Adipocyte (in vitro differentiated cells): ENCODE measurements at regions not wholly inside any gene's neighbourhood (a gene's known extent, or its start where the extent isn't known, plus 50 kb on each side); places are given as distances from the start of the nearest gene placed in this dataset.
"Not testable (repeated sequence)": the region's sequence is repeated elsewhere in the genome, so short reads cannot be mapped to it uniquely, and the experiment has no call there.

Source experiments
- DNase-seq: peaks from one replicate; pipeline ENCODE4 v3.0.0-alpha.2; 2015; ENCODE audit warnings: low read depth
- H3K27me3 ChIP-seq: replicated peaks from 2 replicates; pipeline ENCODE4 v1.7.0; 2013; ENCODE audit warnings: mild to moderate bottlenecking, low read length, moderate library complexity; ENCODE audit not compliant: control insufficient read depth, insufficient read depth
- H3K36me3 ChIP-seq: 2 replicates; pipeline ENCODE4 v1.7.0; 2013; ENCODE audit warnings: low read length, mild to moderate bottlenecking, moderate library complexity; ENCODE audit not compliant: control insufficient read depth, insufficient read depth, severe bottlenecking
- H3K4me1 ChIP-seq: 2 replicates; pipeline ENCODE4 v1.7.0; 2013; ENCODE audit warnings: mild to moderate bottlenecking, low read length, moderate library complexity; ENCODE audit not compliant: control insufficient read depth, insufficient read depth
- H3K4me3 ChIP-seq: 2 replicates; pipeline ENCODE4 v1.7.0; 2013; ENCODE audit warnings: mild to moderate bottlenecking, low read length, moderate library complexity
- H3K9ac ChIP-seq: 2 replicates; pipeline ENCODE4 v1.7.0; 2013; ENCODE audit warnings: mild to moderate bottlenecking, low read length, moderate library complexity
- H3K9me3 ChIP-seq: 2 replicates; pipeline ENCODE4 v1.7.0; 2013; ENCODE audit warnings: mild to moderate bottlenecking, low read length, moderate library complexity; ENCODE audit not compliant: control insufficient read depth

DNA sequence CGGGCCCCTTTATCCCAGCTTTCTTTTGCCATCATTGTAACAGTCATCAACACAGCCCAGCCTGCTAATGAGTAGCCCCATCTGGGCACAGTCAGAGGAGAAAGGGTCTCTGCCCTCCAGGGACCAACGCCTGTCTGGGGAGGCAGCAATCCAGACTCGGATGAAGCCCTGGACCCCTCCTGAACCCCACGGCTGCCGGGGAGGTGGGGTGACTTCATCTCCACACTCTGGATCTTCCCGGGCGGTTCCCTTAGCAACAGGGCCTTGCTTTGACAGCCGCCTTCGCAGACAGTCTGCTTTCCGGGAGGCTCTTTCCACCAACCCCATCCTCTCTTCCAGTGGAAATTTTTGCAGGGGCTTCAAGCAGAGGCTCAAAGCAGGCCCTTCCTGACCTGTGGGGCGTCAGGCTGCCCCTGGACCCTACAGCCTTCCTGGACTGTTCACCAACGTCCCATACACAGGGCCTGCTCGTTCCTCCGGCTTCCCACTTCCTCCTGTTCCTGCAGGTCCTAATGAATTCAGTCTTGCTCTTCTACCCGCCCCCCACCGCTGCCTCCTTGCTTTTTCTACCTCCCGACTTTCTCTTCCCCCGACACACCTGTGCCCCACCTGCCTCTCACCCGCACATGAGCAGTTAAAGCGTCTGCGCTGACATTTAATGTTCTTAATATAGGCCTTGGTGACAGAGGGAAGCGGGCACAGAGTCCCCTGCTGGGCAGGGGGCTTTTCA is 161.7 kb upstream of the MVB12B start:
- no peak overlapping the region for H3K9ac ChIP-seq
- peaks cover 28% of the 10 kb centered on the region for H3K27me3 ChIP-seq
- DNase-seq = no peak
- H3K4me1 ChIP-seq = no peaks in the 10 kb centered on the region
- H3K36me3 ChIP-seq = no peaks in the 10 kb centered on the region
- peaks cover 3% of the 10 kb centered on the region for H3K9me3 ChIP-seq
- no peak overlapping the region for H3K4me3 ChIP-seq

DNA sequence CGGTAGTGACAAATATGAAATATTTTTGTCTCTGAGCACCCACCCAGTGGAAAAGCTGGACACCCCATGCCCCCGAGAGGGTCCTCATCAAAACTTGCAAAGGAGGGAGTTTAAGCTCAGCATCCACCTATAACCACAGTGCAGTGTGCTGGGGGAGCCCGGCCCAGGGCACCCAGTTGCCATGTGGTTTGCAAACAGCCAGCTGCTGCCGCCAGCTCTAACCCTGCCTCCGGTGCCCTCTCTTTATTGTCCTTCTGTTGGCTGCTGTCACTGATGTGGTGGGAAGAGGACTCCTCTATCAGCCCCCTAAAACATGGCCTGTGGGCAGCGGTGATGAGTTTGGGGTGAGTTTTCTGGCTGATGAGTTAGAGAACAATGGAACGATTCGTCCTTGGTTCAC is 160.9 kb upstream of the MVB12B start:
- no peak for DNase-seq
- H3K4me1 ChIP-seq = no peaks in the 10 kb centered on the region

DNA sequence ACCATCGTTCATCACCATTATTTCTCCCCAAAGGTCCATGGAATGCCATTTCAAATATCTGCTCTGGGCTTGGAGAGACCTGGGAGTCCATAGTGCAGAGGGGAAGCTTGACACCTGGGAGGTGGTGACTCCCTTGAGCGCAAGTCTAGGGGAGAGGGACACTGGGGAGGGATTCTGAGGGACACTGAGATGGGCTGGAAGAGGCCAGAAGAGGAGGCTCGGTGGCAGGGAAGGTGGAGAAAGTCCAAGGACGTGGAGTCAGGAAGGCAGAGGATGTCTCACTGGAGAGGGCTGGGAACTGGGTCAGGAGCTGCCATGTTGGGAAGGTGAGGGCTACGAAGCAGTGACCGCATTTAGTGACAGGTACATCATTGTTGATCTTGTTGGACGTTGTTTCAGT is 160.3 kb upstream of the MVB12B start:
- no peak overlapping the region for H3K4me3 ChIP-seq
- H3K36me3 ChIP-seq = no peaks in the 10 kb centered on the region
- H3K9ac ChIP-seq = no peak overlapping the region
- no peak for DNase-seq
- H3K27me3 ChIP-seq = peaks cover 33% of the 10 kb centered on the region
- no peaks in the 10 kb centered on the region for H3K4me1 ChIP-seq
- peaks cover 3% of the 10 kb centered on the region for H3K9me3 ChIP-seq

More for the DNA sequence above, 160.9 kb upstream of the MVB12B start:
- Histone ChIP-seq H3K4me3 (no peak overlapping the region), H3K9ac (no peak overlapping the region), H3K9me3 (peaks cover 3% of the 10 kb centered on the region), H3K27me3 (peaks cover 33% of the 10 kb centered on the region), H3K36me3 (no peaks in the 10 kb centered on the region)

DNA sequence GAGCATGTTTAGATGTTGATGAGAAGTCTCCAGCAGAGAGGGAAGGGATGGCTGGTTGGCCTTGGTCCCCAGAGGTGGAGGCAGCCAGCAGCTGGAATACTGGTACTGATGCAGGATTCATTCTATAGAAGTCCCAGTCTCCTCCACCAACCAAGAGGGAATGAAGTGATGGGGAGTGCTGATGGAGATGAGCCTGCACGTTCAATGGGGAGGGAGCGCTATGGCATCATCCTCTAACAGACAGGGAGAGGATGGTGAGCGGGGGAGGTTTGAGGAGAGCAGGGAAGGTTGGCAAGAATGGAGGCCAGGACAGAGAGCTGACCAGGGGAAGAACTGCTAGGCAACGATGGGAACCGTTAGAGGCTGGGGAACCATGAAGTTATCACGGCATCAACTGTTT is 159.8 kb upstream of the MVB12B start:
- Histone ChIP-seq H3K4me1 (no peaks in the 10 kb centered on the region), H3K4me3 (no peak overlapping the region), H3K27me3 (peaks cover 33% of the 10 kb centered on the region), H3K36me3 (no peaks in the 10 kb centered on the region), H3K9ac (no peak overlapping the region), H3K9me3 (peaks cover 3% of the 10 kb centered on the region)
- no peak for DNase-seq

DNA sequence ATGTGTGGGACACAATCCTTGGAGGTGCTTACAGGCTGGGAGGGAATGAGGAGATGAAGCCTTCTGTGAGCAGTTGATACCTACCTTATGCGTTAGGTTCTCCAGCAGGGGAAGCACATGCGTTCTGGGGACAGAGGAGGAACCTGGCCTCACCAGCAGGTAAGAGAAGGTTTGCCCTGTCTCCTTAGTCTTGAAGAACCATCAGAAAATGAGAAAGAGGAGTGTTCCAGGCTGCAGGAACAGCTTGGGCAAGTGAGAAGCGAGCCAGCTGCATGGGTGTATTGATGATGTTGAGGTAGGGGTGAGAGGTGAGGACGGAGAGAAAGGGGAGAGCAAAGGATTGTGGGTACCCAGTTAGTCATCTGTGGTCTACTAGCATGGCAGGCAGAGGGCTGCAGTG is 156.9 kb upstream of the MVB12B start:
- peaks cover 6% of the 10 kb centered on the region for H3K9me3 ChIP-seq
- DNase-seq = no peak
- H3K9ac ChIP-seq = no peak overlapping the region
- H3K4me1 ChIP-seq = no peaks in the 10 kb centered on the region
- H3K27me3 ChIP-seq = peaks cover 22% of the 10 kb centered on the region
- no peak overlapping the region for H3K4me3 ChIP-seq
- no peaks in the 10 kb centered on the region for H3K36me3 ChIP-seq

DNA sequence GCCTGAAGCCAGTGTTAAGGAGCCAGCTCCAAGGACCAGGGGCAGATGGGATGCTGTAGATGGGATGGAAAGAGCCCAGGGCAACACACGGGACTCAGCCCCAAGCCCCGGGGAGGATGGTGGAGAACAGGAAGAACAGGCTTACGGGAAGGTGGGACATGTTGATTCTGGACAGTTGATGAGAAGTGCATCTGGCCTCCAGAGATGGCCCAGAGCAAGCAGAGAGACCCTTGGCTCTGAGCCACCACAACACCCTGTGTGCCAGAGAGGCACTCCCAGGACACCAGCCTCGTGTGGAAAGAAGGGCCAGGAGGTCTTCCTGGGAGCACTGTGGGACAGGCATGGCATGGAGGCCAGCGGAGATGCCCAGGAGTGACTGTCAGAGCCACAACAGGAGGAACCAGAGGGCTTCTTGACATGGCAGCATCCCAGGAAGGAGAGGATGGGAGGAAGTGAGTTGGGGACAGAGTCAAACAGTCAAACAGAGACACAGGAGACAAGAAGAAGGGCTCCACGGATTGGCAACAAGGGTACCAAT is 156.3 kb upstream of the MVB12B start:
- no peak overlapping the region for H3K4me3 ChIP-seq
- H3K9me3 ChIP-seq = peaks cover 9% of the 10 kb centered on the region

DNA sequence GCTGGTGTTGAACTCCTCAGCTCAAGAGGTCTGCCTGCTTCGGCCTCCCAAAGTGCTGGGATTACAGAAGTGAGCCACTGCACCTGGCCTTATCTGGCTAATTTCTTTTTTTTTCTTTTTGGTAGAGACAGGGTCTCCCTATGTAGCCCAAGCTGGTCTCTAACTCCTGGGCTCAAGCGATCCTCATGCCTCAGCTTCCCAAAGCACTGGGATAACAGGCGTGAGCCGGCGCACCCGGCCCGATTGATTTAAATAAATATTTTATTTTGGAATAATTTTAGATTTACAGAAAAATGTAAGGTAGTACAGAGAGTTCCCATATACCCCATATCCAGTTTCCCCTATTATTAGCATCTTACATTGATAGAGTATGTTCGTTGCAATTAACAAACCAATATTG is 155.0 kb upstream of the MVB12B start:
- Histone ChIP-seq H3K9ac (no peak overlapping the region), H3K4me1 (no peaks in the 10 kb centered on the region), H3K9me3 (peaks cover 9% of the 10 kb centered on the region), H3K27me3 (peaks cover 19% of the 10 kb centered on the region), H3K36me3 (no peaks in the 10 kb centered on the region), H3K4me3 (no peak overlapping the region)
- no peak for DNase-seq

More for the DNA sequence above, 156.3 kb upstream of the MVB12B start:
- Histone ChIP-seq H3K9ac (no peak overlapping the region), H3K36me3 (no peaks in the 10 kb centered on the region), H3K4me1 (no peaks in the 10 kb centered on the region), H3K27me3 (peaks cover 22% of the 10 kb centered on the region)
- no peak for DNase-seq

DNA sequence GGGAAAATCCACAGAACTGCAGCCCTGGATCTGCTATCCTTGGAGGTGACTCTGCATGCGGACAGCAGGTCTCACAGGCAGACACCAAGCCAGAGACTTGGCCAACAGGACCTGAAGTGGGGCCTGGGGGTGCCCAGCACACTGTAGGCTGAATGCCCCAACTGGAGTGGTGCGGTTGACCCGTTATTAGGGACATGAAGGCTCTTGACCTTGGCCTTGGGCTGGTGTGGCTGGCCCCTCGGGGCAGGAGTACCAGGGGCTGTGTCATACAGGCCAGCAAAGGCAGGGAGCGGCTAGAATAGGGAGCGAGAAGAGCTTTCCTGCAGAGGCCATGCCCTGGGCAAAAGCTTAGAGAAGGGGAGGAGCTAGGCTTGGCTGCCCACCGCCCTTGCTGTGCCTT is 153.2 kb upstream of the MVB12B start:
- Histone ChIP-seq H3K36me3 (no peaks in the 10 kb centered on the region), H3K9me3 (peaks cover 9% of the 10 kb centered on the region), H3K27me3 (peaks cover 15% of the 10 kb centered on the region), H3K9ac (no peak overlapping the region), H3K4me3 (no peak overlapping the region), H3K4me1 (no peaks in the 10 kb centered on the region)
- DNase-seq = no peak

DNA sequence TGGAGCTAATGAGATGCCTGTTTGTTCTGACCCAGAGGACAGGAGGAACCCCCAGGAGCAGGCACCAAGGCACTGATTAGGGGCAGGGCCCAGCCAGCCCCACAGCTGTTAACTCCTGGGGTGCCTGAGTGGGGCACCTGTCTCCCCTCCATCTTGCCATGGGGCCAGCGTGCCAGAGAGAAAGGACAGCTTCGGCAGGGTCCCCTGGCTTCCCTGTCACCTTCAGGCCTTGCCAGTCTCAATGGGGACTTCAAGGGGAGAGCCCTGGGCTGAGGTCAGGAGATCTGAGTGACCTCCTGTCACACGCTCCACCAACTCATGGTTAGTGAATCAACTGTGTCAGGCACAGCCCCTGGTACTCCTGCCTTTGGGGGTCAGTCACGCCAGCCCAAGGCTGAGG is 152.7 kb upstream of the MVB12B start:
- Histone ChIP-seq H3K4me1 (no peaks in the 10 kb centered on the region), H3K4me3 (no peak overlapping the region), H3K27me3 (peaks cover 15% of the 10 kb centered on the region), H3K9me3 (peaks cover 11% of the 10 kb centered on the region), H3K36me3 (no peaks in the 10 kb centered on the region), H3K9ac (no peak overlapping the region)
- no peak for DNase-seq

DNA sequence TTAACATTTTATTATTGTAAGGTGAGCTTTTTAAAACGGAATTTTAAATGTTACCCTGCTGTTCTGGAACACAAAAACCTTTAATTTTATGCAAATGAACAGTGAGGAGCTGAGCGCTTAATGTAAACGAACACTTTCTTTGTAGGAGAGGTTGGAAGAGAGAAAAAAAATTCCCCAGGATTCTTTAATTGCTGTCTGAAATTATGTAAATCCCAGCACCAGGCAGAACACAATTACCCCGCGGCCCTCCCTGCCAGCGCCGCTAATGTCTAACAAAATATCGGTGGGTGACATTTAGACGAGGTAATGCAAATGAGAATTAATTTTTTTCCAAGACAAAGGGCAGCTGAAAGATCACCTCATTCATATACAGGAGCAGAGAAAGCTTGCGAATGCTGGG is 143.4 kb upstream of the MVB12B start:
- Histone ChIP-seq H3K27me3 (peaks cover 17% of the 10 kb centered on the region), H3K36me3 (no peaks in the 10 kb centered on the region), H3K4me3 (no peak overlapping the region), H3K4me1 (no peaks in the 10 kb centered on the region), H3K9ac (no peak overlapping the region), H3K9me3 (peaks cover 20% of the 10 kb centered on the region)
- DNase-seq = no peak

DNA sequence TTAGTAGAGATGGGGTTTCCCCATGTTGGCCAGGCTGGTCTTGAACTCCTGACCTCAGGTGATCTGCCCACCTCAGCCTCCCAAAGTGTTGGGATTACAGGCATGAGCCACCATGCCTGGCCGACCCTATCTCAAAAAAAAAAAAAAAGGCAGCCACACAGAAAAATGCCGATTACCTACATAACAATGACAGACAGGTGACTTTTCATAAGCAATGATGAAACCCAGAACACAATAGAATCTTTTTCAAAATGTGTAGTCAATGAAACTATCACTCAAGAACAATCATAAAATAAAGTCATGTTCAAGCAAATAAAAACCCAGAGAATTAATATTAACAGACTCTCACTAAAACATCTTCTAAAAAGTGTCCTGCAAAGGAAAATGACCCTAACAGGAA is 135.6 kb upstream of the MVB12B start:
- not testable (repeated sequence) for DNase-seq, H3K4me1 ChIP-seq, H3K9ac ChIP-seq, H3K36me3 ChIP-seq, H3K27me3 ChIP-seq, H3K4me3 ChIP-seq
- H3K9me3 ChIP-seq = peaks cover 10% of the 10 kb centered on the region

DNA sequence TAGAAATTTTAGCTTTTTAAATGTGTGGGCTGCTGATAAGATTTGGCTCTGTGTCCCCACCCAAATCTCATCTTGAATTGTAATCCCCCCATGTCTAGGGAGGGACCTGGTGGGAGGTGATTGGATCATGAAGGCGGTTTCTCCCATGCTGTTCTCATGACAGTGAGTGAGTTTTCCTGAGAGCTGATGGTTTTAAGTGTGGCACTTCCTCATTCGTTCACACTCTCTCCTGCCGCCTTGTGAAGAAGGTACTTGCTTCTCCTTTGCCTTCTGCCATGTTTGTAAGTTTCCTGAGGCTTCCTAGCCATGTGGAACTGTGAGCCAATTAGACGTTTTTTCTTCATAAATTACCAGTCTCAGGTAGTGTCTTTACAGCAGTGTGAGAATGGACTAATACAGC is 127.8 kb upstream of the MVB12B start:
- no peaks in the 10 kb centered on the region for H3K36me3 ChIP-seq
- no peak for DNase-seq
- H3K4me3 ChIP-seq = no peak overlapping the region
- peaks cover 4% of the 10 kb centered on the region for H3K9me3 ChIP-seq
- no peaks in the 10 kb centered on the region for H3K27me3 ChIP-seq
- peaks cover 15% of the 10 kb centered on the region for H3K4me1 ChIP-seq
- H3K9ac ChIP-seq = no peak overlapping the region
